HG03342 (cell line): ENCODE measurements at regions not wholly inside any gene's neighbourhood (a gene's known extent, or its start where the extent isn't known, plus 50 kb on each side); places are given as distances from the start of the nearest gene placed in this dataset.
"Not testable (repeated sequence)": the region's sequence is repeated elsewhere in the genome, so short reads cannot be mapped to it uniquely, and the experiment has no call there.

Experiments used
- ATAC-seq: cut with Tn5 transposase; IDR thresholded peaks from one replicate; pipeline ENCODE4 v1.9.1; 2021; ENCODE audit warnings: mild to moderate bottlenecking, moderate library complexity; ENCODE audit not compliant: unreplicated experiment

DNA sequence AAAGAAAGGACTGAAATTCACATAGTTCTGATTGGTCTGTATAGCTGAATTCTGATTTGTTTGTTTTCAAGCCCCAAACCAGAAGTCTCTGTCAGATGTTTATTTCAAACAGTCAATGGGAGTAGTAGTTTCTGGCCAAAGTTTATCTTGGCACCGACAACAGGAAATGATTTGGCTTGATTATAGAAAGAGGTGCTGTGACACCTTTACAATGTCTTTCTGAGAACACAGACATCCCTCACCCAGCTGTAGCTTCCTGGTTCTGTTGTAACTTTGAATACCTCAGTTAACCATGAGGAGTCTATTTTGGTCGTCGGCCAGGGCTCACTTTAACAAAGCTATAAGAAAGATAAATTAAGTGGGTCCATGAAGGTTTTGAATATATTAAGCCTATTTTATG is 545.0 kb upstream of the ZNF804A start:
- ATAC-seq, result no peak

DNA sequence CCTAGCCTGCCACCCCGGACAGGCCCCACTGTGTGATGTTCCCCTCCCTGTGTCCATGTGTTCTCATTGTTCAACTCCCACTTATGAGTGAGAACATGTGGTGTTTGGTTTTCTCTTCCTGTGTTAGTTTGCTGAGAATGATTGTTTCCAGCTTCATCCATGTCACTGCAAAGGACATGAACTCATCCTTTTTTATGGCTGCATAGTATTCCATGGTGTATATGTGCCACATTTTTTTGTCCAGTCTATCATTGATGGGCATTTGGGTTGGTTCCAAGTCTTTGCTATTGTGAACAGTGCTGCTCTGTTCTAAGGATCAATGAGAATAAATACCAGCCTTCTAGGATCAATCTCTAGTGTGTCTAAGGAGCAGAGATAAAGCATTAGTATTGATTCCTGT is 543.9 kb upstream of the ZNF804A start:
- ATAC-seq, result not testable (repeated sequence)

DNA sequence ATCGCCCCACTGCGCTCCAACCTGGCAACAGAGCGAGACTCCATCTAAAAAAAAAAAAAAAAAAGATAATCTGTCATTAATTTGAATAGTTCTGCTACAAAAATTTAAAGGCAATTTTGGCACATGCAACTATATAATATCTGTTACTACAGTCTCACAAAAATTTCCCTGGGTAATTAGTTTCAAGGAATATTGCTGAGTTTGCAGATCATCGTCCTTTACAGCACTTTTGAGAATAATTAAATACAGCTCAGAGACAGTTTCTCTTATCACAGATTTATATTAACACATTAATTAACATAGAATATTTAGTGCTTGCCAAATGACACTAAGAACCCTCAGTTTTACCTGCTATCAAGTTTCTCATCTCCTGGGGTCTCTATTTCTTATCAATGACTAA is 540.4 kb upstream of the ZNF804A start:
- no peak for ATAC-seq

DNA sequence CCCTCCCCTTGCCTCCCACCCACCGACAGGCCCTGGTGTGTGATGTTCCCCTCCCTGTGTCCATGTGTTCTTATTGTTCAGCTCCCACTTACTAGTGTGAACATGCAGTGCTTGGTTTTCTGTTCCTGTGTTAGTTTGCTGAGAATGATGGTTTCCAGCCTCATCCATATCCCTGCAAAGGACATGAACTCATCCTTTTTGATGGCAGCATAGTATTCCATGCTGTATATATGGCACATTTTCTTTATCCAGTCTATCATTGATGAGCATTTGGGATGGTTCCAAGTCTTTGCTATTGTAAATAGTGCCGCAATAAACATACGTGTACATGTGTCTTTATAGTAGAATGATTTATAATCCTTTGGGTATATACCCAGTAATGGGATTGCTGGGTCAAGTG is 538.1 kb upstream of the ZNF804A start:
- not testable (repeated sequence) for ATAC-seq

DNA sequence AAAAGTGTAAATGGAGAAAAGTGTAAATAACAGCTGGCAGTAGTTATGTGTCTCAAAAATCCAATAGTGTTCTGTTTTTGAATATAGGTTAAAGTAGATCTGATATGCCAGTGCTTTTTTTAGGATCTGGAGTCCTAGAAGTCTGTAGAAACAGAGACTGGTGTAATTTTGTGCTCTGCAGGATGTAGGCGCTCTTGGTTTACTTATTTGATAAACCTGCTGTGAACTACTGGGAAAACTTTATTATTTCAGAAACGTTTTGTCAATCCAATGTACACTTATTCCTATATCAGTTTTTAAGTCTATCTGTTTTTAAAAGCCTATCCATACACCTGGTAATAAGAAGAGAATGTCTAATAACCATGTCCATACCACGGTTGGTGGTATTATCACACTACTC is 530.8 kb upstream of the ZNF804A start:
- no peak for ATAC-seq

DNA sequence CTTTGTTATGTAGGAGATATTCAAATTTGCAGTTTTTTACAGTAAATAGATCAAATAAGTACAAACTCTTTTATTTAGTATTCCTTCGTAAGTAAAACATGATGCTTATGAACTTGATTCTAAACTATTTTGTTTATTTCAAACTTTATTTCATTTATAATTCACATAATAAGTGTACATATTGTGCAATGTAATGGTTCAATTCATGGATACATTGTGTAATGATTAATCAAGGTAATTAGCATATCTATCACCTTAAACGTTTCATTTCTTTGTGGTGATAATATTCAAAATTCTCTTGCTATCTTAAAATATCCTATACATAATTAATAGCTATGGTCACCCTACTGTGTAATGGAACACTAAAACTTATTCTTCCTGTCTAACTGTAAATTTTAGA is 525.9 kb upstream of the ZNF804A start:
- ATAC-seq, result no peak

DNA sequence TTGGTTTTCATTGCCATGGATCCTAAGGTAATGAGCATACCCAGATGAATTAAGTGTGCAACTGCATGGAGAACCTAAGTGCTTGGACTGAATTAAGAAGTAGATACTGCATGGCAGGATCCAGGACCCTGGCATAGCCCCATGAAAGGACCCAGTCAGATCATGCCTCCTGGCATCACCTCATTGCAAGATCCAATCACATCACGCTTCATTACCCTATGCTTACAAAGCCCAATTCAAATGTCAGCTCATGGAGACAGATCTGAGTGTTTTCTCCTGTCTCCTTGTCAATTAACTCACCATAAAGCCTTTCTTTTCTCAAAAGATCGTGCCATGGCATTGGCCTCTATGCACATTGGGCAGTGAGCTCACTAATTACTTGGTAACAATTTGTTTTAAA is 519.8 kb upstream of the ZNF804A start:
- ATAC-seq, result no peak

DNA sequence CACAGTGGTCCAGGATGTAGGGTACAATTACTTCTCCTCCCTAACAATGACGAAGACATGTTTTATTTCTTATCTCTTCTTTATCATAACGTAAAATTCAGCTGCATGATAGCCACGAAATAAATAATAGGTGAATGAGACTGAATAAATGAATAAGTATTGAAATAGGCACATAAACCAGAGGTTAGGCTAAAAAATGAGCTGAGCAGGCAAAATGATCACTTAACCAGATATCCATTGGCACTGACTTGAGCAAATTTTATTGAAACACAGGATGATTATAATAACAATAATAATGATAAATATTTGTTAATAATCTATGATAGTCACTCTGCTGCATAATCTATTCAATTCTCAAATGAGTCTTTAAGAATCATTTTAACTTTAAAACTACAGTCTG is 506.9 kb upstream of the ZNF804A start:
- no peak for ATAC-seq

DNA sequence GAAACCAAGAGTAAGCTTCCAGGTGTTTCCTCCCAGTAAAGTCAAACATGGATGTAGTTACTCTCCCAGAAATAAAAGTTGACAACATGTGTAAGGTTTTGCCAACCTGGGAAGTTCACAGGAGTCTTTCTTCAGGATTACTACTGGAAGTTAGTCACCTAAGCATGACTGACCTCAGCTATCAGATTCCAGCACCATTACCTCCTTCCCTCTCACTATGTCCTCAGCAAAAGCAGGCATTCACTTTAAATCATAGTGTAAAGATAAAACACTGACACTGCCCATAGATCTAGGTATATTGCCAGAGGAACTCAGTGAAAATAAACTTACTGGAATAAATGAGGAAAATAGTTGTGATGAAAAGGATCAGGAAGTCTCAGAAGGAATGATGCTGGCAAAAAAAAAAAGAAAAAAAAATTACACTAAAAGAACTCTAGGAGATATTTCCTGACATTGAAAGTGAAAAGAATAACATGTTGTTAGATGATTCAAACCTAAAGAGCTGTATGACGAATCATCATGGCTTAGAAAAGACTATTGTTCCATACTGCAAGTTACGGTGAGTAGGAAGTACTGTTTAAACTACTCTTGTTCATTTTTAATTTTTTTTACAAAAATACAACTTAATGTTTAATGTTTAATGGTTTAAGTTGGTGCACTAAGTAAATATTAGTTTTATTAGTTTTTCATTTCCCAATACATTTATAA is 484.5 kb upstream of the ZNF804A start:
- ATAC-seq, result peak; percentile 68

DNA sequence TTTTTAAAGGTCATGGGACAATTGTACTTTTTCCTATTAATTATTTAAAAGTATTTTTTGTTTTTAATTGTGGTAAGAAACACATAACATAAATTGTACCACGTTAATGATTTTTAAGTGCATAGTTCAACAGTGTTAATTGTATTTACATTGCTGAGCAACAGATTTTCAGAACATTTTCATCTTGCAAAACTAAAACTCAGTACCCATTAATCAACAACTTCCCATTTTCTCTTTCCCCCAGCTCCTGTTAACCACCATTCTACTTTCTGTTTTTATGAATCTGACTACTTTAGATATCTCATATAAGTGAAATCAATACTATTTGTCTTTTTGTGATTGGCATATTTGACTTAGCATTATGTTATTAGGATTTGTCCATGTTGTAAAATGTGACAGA is 483.9 kb upstream of the ZNF804A start:
- peak; percentile 37 for ATAC-seq

DNA sequence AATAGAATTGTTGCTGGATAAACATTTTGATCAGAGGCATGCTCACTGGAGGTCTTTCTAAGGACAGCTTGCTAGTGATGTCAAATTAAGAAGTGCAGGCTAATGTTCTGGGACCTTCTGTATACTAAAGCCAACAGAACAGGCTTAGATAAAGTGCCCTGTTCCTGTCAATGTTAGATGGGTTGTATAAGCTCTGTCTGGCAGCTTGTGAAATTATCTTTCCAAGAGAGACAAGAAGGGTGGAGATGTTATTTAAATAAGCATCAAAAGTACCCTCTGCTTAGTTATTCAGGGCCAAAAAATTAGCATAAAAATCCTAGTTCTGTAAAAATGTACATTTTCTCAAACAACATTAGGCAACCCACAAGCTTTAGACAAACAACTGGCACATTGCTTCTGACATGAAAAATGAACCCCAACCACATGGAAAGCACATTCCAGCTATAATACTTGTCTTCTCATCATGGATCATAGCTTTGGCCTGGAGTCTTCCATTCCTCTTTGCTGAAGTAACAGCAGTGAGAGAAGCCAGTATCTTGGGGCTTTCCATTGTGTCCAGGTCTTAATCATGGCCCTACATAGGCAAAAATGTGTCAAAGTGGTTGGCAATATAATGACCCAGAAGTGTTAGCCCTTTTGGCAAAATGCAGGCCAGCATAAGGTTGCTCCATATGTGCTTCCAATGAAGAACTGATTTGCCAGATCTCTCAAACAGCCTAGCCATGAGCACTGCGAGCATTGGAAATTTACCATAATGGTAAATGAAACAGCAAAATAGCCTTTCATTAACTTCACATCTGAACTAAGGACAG is 478.1 kb upstream of the ZNF804A start:
- no peak for ATAC-seq

DNA sequence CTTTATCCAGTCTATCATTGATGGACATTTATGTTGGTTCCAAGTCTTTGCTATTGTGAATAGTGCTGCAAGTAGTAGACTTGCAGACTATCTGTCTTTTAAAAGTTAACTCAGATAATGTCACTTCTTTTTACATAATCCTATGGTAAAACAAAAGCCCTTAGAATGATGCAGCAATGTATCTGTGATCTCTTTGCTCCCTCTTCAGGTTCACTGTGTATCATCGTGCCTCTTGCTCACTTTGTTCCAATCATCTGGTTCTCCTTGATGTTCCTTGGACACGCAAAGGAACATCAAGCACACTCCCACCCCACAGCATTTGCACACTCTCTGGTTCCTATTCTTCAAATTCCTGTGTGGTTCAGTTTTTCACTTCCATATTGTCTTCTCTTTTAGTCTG is 472.5 kb upstream of the ZNF804A start:
- no peak for ATAC-seq

DNA sequence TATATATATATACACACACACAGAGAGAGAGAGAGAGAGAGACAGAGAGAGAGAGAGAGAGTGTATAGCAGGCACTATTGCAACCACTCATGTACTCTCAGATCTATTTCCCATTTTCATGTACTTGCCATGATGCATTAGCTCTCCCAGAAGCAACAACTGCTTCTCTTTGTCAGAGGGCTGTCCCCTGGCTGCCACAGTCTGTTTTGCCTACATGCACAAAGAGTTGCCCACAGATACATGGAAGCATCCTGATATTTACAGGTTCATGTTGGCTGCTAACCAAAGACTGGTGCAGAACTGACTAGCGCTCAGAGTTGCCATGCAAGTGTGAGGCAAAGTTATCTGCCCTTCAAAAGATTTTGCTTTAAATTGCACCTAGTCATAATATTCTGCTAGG is 469.3 kb upstream of the ZNF804A start:
- ATAC-seq, result no peak

DNA sequence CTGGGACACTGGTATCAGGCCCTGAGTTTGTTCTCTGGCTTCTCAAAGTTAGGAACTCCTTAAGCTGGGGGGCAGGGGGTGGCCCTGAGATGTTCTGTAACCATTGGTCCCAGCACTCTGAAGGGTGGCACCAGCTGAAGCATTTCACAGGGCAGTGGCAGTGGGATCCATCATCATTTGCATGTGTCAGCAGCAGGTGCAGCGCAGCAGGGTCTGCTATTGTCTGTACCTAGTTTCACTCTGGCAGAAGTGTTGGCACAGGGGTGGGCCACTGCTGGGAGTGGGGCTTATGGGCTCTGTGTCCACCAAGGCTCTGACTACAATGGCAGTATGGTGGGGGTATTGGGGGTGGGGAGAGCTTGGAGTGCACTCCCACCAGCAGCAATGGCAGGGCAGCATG is 460.4 kb upstream of the ZNF804A start:
- ATAC-seq, result no peak

DNA sequence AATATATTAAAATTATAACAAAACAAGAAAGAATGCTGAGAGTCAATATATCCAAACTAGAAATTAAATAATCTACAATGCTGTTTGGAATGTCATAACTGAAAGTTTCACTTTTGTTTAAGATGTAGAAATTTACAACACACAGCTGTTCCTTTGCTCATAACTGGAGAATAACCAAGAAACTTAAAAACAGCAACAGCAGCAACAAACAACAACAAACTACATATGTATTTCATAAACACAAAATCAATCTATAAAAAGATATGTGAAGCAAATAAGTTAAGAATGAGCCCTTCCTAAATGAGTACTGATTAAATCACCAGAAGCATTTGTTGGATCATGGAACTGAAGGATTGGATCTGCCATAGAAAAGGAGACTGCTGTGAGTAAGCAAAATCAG is 456.5 kb upstream of the ZNF804A start:
- ATAC-seq, result no peak

DNA sequence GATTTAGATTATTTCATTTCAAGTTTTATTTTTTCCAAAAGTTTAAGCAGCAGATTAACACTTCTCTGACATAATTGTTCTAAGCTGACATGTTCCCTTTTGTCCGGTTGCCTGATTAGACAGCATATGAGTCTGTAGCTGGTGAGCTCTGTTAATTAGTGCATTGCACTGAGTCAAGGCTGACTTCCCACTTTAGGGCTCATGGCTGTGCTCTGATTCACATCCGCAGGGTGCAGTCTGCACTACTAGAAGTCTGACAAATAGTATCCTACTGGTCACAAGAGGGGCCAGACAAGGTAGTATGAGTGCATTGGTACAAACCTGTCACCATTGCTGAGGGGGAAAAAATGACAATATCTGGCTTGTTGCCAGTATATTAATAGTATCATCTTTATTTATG is 443.9 kb upstream of the ZNF804A start:
- no peak for ATAC-seq

DNA sequence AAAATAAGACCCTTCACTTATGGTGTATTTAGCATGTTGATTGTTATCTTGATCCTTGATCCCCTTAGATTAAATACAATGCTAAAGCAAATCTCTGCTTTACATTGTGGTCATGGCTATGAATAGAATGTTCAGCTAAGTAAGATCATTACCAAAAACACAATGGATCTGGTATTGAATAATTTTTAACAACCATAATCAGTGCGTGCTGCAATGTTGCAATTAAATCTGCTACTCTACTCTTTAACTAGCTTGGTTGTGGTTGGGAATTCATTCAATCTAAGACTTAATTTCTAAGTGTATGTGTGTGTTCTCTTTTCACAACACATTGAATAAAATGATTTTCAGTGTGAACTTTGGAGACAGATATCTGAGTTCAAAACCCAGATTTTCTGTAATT is 442.5 kb upstream of the ZNF804A start:
- no peak for ATAC-seq

DNA sequence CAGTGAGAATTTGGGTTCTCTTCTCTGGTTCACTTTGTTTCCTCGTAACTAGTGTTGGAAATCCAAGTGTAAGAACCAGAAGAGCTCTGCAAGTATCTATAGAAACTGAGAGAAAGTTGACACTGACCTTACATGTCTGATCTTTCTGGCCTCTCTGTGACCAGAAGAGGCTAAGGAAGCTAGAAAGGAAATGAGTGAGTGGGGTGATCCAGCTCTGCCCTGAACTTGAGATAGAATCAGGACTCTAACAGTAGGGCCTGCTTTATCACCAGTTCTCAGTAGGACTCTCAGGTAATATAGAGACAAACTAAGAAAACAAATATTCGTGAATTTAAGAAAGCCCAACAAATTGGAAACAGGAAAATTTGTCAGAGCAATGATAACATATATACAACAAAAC is 441.2 kb upstream of the ZNF804A start:
- ATAC-seq, result no peak

DNA sequence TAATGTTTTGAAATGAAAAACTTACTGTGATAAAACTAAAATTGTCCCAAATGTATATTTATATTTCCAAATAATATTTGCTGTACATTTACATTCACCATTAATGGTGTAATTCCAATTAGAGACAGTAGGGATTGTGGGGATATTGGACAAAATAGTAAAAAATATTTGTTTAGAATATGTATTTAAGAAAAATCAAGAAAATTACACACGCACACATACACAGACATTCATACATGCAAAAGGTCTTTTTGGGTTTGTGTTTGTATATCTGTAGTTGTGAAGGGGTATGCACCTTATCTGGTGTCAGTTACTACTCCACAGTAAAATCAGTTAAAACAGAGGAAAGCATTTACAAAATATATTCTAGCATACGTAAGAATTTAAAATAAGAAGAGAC is 435.9 kb upstream of the ZNF804A start:
- ATAC-seq, result no peak

DNA sequence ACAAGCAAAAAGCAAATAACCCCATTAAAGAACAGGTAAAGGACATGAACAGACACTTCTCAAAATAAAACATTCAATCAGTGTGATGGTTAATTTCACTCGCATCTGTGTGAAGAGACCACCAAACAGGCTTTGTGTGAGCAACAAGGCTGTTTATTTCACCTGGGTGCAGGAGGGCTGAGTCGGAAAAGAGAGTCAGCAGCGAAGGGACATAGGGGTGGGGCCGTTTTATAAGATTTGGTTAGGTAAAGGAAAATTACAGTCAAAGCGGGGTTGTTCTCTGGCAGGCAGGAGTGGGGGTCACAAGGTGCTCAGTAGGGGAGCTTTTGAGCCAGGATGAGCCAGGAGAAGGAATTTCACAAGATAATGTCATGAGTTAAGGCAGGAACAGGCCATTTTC is 429.5 kb upstream of the ZNF804A start:
- ATAC-seq, result not testable (repeated sequence)

DNA sequence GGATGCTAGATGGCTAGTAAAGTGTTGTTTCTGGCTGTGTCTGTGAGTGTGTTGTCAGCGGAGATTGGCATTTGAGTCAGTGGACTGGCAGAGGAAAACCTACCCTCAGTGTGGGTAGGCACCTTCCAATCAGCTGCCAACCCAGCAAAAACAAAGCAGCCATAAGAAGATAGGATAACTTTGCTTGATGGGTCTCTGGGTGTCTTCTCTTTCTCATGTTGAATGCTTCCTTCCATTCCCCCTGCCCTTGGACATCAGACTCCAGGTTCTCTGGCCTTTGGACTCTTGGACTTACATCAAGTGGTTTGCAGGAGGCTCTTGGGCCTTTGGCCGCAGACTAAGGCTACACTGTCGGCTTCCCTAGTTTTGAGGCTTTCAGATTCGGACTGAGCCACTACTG is 429.0 kb upstream of the ZNF804A start:
- no peak for ATAC-seq

DNA sequence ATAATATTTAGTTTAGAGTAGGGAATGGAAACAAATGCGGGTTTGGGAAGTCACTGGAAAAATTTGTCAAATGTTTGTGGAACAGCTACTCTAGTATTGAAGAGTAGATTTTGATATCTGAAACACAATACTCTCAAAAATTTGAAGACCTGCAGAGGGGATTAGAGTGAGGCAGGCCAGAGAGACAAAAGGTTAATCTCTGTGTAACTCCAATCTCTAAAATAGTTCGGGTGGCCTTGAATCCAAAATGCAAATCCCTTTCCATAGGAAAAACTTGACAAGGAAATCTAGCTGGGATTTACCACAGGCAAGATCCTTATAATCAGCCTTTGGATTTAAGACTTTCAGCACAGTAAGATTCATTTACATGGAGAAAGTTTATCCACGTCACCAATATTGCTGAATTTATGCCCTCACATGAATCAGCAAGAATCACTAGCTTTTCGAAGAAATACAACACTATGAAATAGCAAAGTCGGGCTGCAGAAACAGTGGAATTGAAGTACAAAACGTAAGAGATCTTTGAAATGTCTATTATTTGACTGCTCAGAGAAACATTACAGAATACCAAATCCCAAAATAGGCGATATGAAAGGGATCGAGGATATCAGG is 423.7 kb upstream of the ZNF804A start:
- no peak for ATAC-seq
